Peyer's patch (tissue), 4 donors: ENCODE measurements at regions not wholly inside any gene's neighbourhood (a gene's known extent, or its start where the extent isn't known, plus 50 kb on each side); places are given as distances from the start of the nearest gene placed in this dataset.

ENCODE experiments used
- CTCF ChIP-seq, 6 experiments: fragments of 450-650 bp in 4 of 6; fragments of 200-600 bp in 2 of 6; sonication (generic) in 1 of 6; IDR thresholded peaks; one replicate each; pipeline ENCODE4 v1.5.1; 2017 to 2019; ENCODE audit warnings: antibody characterized with exemption in 6 of 6, mild to moderate bottlenecking in 3 of 6, moderate library complexity in 1 of 6
- POLR2A ChIP-seq, 2 donors: fragments of 450-650 bp; IDR thresholded peaks; one replicate each; pipeline ENCODE4 v1.5.1; 2017; ENCODE audit warnings: antibody characterized with exemption in 2 of 2, mild to moderate bottlenecking in 2 of 2, moderate library complexity in 2 of 2

GRCh38 chr18:24930478-24930877 lies 421.5 kb downstream of the ZNF521 start:
- TF ChIP-seq CTCF (IDR thresholded peaks at IDR 0.05) (no peak), POLR2A (IDR thresholded peaks at IDR 0.05) (no peak)
